IMR-90 (cell line): ENCODE measurements at regions not wholly inside any gene's neighbourhood (a gene's known extent, or its start where the extent isn't known, plus 50 kb on each side); places are given as distances from the start of the nearest gene placed in this dataset.

ENCODE experiments used
- ATAC-seq: fragments of 200-7000 bp; cut with Tn5 transposase; 2 replicates; pipeline ENCODE4 v1.9.1; 2020; ENCODE audit warnings: low read depth, mild to moderate bottlenecking, moderate library complexity
- BruUV-seq: library from RNA; stranded (reverse); fragments of 400-500 nt; replicated peaks from 2 replicates; lab custom pipeline; 2021; lab: Mats Ljungman, UMichigan
- CTCF ChIA-PET: fragments of 300-600 bp; formaldehyde crosslinking; extraction: SDS; loops from one replicate; lab custom pipeline; 2021; ENCODE audit warnings: antibody characterized with exemption; lab: Yijun Ruan, JAX
- POLR2A ChIA-PET: fragments of 300-600 bp; sonication (Branson Sonifier 250); formaldehyde crosslinking; loops from one replicate; lab custom pipeline; 2022; ENCODE audit warnings: antibody characterized with exemption; ENCODE audit not compliant: unreplicated experiment; lab: Charles Lee
- DNase-seq: peaks from one replicate; pipeline ENCODE4 v3.0.0; 2013
- H2AFZ ChIP-seq: replicated peaks from 2 replicates; pipeline ENCODE3; 2013; ENCODE audit warnings: low read length, mild to moderate bottlenecking; ENCODE audit not compliant: poor library complexity
- H2AK5ac ChIP-seq: 2 replicates; pipeline ENCODE4 v1.6.1; 2013; ENCODE audit warnings: low read depth, low read length, inconsistent platforms
- H2AK9ac ChIP-seq: replicated peaks from 2 replicates; pipeline ENCODE3; 2013; ENCODE audit warnings: mild to moderate bottlenecking, low read depth, low read length, moderate library complexity; ENCODE audit not compliant: poor library complexity
- H2BK120ac ChIP-seq: 2 replicates; pipeline ENCODE4 v1.6.1; 2013; ENCODE audit warnings: low read depth, low read length, inconsistent platforms
- H2BK15ac ChIP-seq: 3 replicates; pipeline ENCODE4 v1.6.1; 2013; ENCODE audit warnings: low read depth, low read length, inconsistent platforms
- H2BK20ac ChIP-seq: 2 replicates; pipeline ENCODE4 v1.6.1; 2013; ENCODE audit warnings: low read depth, mild to moderate bottlenecking, inconsistent platforms, low read length, moderate library complexity
- H2BK5ac ChIP-seq: 2 replicates; pipeline ENCODE4 v1.6.1; 2013; ENCODE audit warnings: mild to moderate bottlenecking, low read depth, low read length, inconsistent platforms; ENCODE audit not compliant: poor library complexity, severe bottlenecking
- H3K14ac ChIP-seq: replicated peaks from 2 replicates; pipeline ENCODE4 v1.6.1; 2013; ENCODE audit warnings: low read depth, low read length, inconsistent platforms
- H3K18ac ChIP-seq: 2 replicates; pipeline ENCODE4 v1.6.1; 2013; ENCODE audit warnings: low read depth, low read length, control low read depth
- H3K23ac ChIP-seq: 2 replicates; pipeline ENCODE4 v1.6.1; 2013; ENCODE audit warnings: low read depth, low read length, inconsistent platforms
- H3K27ac ChIP-seq: 2 replicates; pipeline ENCODE4 v1.5.1; 2013; ENCODE audit warnings: mild to moderate bottlenecking, control low read depth, low read length; ENCODE audit not compliant: insufficient read depth
- H3K27me3 ChIP-seq: 2 replicates; pipeline ENCODE4 v1.6.1; 2013; ENCODE audit warnings: low read length; ENCODE audit not compliant: control insufficient read depth, insufficient read depth
- H3K36me3 ChIP-seq: 2 replicates; pipeline ENCODE4 v1.6.1; 2013; ENCODE audit warnings: low read length, mixed read lengths; ENCODE audit not compliant: control insufficient read depth, insufficient read depth
- H3K4ac ChIP-seq: 2 replicates; pipeline ENCODE4 v1.6.1; 2013; ENCODE audit warnings: low read depth, low read length, inconsistent platforms
- H3K4me1 ChIP-seq: 2 replicates; pipeline ENCODE4 v1.6.1; 2013; ENCODE audit warnings: low read length, mixed read lengths; ENCODE audit not compliant: control insufficient read depth, insufficient read depth
- H3K4me2 ChIP-seq: 2 replicates; pipeline ENCODE4 v1.6.1; 2013; ENCODE audit warnings: low read depth, mild to moderate bottlenecking, control low read depth, low read length, moderate library complexity
- H3K4me3 ChIP-seq: 2 replicates; pipeline ENCODE4 v1.5.1; 2013; ENCODE audit warnings: low read depth, mild to moderate bottlenecking, control low read depth, low read length, moderate library complexity; ENCODE audit not compliant: insufficient read depth
- H3K56ac ChIP-seq: 2 replicates; pipeline ENCODE4 v1.6.1; 2013; ENCODE audit warnings: low read length, inconsistent platforms; ENCODE audit not compliant: insufficient read depth; ENCODE audit errors: extremely low read depth
- H3K79me1 ChIP-seq, 2 experiments: 2 replicates each; pipeline ENCODE4 v1.6.1; 2013; ENCODE audit warnings: low read length in 2 of 2, inconsistent platforms in 1 of 2, low read depth in 1 of 2
- H3K9ac ChIP-seq: 2 replicates; pipeline ENCODE4 v1.6.1; 2013; ENCODE audit warnings: low read depth, low read length, control low read depth
- H3K9me1 ChIP-seq: 2 replicates; pipeline ENCODE4 v1.6.1; 2013; ENCODE audit warnings: low read length, inconsistent platforms; ENCODE audit not compliant: insufficient read depth
- H3K9me3 ChIP-seq: 2 replicates; pipeline ENCODE4 v1.6.1; 2013; ENCODE audit warnings: low read length; ENCODE audit not compliant: control insufficient read depth, insufficient read depth
- H4K20me1 ChIP-seq: 2 replicates; pipeline ENCODE4 v1.6.1; 2013; ENCODE audit warnings: low read length, inconsistent platforms; ENCODE audit not compliant: insufficient read depth
- H4K5ac ChIP-seq: 2 replicates; pipeline ENCODE4 v1.6.1; 2013; ENCODE audit warnings: mild to moderate bottlenecking, low read depth, low read length, control low read depth
- H4K8ac ChIP-seq, 2 experiments: 2 replicates each; pipeline ENCODE4 v1.6.1; 2013; ENCODE audit warnings: low read depth in 2 of 2, low read length in 2 of 2, control low read depth in 1 of 2, inconsistent platforms in 1 of 2
- H4K91ac ChIP-seq: 2 replicates; pipeline ENCODE4 v1.6.1; 2013; ENCODE audit warnings: low read depth, low read length, inconsistent platforms; ENCODE audit not compliant: insufficient read depth
- BHLHE40 ChIP-seq: fragments of 150-350 bp; IDR thresholded peaks from 2 replicates; pipeline ENCODE4 v1.6.1; 2016; ENCODE audit warnings: mild to moderate bottlenecking, low read depth, low read length
- CEBPB ChIP-seq: IDR thresholded peaks from 2 replicates; pipeline ENCODE4 v1.6.1; 2012; ENCODE audit warnings: low read depth, low read length, improper control_type of control experiment
- CHD1 ChIP-seq: IDR thresholded peaks from 2 replicates; pipeline ENCODE4 v1.6.1; 2012; ENCODE audit warnings: low read depth, low read length, improper control_type of control experiment
- CTCF ChIP-seq: conservative IDR thresholded peaks from 2 replicates; pipeline ENCODE4 v1.5.1; 2012; ENCODE audit warnings: mild to moderate bottlenecking, low read depth, low read length, improper control_type of control experiment
- ELK1 ChIP-seq: fragments of 150-350 bp; IDR thresholded peaks from 2 replicates; pipeline ENCODE4 v1.6.1; 2016; ENCODE audit warnings: low read depth, mild to moderate bottlenecking, low read length, moderate library complexity, borderline replicate concordance
- FOS ChIP-seq: fragments of 150-350 bp; IDR thresholded peaks from 2 replicates; pipeline ENCODE4 v1.6.1; 2016; ENCODE audit warnings: low read depth, low read length
- MAFK ChIP-seq: IDR thresholded peaks from 2 replicates; pipeline ENCODE4 v1.6.1; 2012; ENCODE audit warnings: low read depth, low read length, improper control_type of control experiment
- MAZ ChIP-seq: IDR thresholded peaks from 2 replicates; pipeline ENCODE4 v1.6.1; 2012; ENCODE audit warnings: low read depth, mild to moderate bottlenecking, low read length, improper control_type of control experiment, moderate library complexity, borderline replicate concordance
- MXI1 ChIP-seq: IDR thresholded peaks from 2 replicates; pipeline ENCODE4 v1.6.1; 2012; ENCODE audit warnings: low read depth, mild to moderate bottlenecking, low read length, moderate library complexity, borderline replicate concordance
- NFE2L2 ChIP-seq: fragments of 150-350 bp; IDR thresholded peaks from 2 replicates; pipeline ENCODE4 v1.6.1; 2016; ENCODE audit warnings: low read depth, mild to moderate bottlenecking, low read length
- RAD21 ChIP-seq: IDR thresholded peaks from 2 replicates; pipeline ENCODE4 v1.6.1; 2012; ENCODE audit warnings: low read length, improper control_type of control experiment
- RCOR1 ChIP-seq: IDR thresholded peaks from 2 replicates; pipeline ENCODE4 v1.6.1; 2012; ENCODE audit warnings: mild to moderate bottlenecking, low read length, improper control_type of control experiment; ENCODE audit not compliant: insufficient replicate concordance
- RFX5 ChIP-seq: IDR thresholded peaks from 2 replicates; pipeline ENCODE4 v1.8.0; 2012; ENCODE audit warnings: low read depth, mild to moderate bottlenecking, low read length, moderate library complexity
- SMC3 ChIP-seq: fragments of 150-350 bp; IDR thresholded peaks from 2 replicates; pipeline ENCODE4 v1.6.1; 2016; ENCODE audit warnings: low read depth, mild to moderate bottlenecking, antibody characterized with exemption, low read length, moderate library complexity
- USF2 ChIP-seq: fragments of 150-350 bp; IDR thresholded peaks from 2 replicates; pipeline ENCODE4 v1.6.1; 2017; ENCODE audit warnings: mild to moderate bottlenecking, antibody characterized with exemption, low read length, low read depth
- WGBS, 2 experiments: methylation state at CpG; one replicate each; pipeline versions ENCODE4 v1.1.5 to v1.1.7; 2013; ENCODE audit warnings: missing lambda C conversion rate in 2 of 2; ENCODE audit not compliant: insufficient read length in 1 of 2; ENCODE audit errors: extremely low coverage in 2 of 2; 5-methylcytosine and 5-hydroxymethylcytosine counted together
- dilution Hi-C: fragments of 300-500 bp; cut with HindIII; formaldehyde crosslinking; loops from one replicate; pipeline ENCODE4 v1.14.3; 2018; ENCODE audit warnings: low sequenced_read_pairs; ENCODE audit not compliant: unreplicated experiment
- in situ Hi-C: fragments of 300-500 bp; cut with MboI; formaldehyde crosslinking; loops from 3 replicates; pipeline ENCODE4 v1.14.3; 2019; ENCODE audit warnings: low sequenced_read_pairs, inconsistent platforms, mixed read lengths
- intact Hi-C: fragments of 100-400 bp; cut with micrococcal nuclease; formaldehyde crosslinking; loops from 2 replicates; pipeline ENCODE4 v1.10.0; 2022

DNA sequence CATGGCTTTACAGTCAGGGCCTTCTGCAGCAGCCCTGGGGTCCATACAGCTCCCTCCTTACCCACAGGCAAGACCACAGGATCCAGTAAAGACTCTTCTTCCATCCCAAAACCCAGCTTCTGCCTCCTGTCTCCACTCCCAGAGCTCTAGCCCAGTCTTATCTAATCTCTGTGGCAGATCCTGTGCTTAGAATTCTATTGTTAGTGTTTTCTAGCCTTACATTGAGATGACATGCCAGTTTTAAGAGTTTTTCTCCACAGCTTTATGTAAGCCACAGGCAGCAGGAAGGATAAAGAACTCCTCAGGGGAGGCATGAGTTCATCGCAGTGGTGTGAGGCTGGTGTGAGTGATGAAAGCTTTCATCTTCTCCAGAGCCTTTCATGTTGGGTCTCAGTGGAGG is 129.1 kb downstream of the RCHY1 start:
- no peaks in the 10 kb centered on the region for H3K4me1 ChIP-seq
- WGBS, 2 experiments, result no CpG with 5 or more reads among the region's 1 CpG
- in situ Hi-C loops, result no loop called here
- no peak overlapping the region for H3K4me3 ChIP-seq
- no peak overlapping the region for H2BK20ac ChIP-seq
- H3K4me2 ChIP-seq, result no peak overlapping the region
- BruUV-seq, result no TSS peak
- no peak overlapping the region for H2BK120ac ChIP-seq
- intact Hi-C loops, result no loop called here
- H3K14ac ChIP-seq, result no peak overlapping the region
- H4K20me1 ChIP-seq, result no peaks in the 10 kb centered on the region
- H4K91ac ChIP-seq, result no peak overlapping the region
- H3K27me3 ChIP-seq, result no peaks in the 10 kb centered on the region
- no peak overlapping the region for H2AFZ ChIP-seq
- H3K23ac ChIP-seq, result no peak overlapping the region
- no peak overlapping the region for H3K9ac ChIP-seq
- no peak overlapping the region for H2AK9ac ChIP-seq
- no peak overlapping the region for H3K27ac ChIP-seq
- dilution Hi-C loops, result no loop called here
- DNase-seq (no peak), ATAC-seq (no peak)
- H3K9me3 ChIP-seq, result no peaks in the 10 kb centered on the region
- H3K56ac ChIP-seq, result no peak overlapping the region
- ChIA-PET CTCF (no interaction called here), POLR2A (no interaction called here)
- H2BK5ac ChIP-seq, result no peak overlapping the region
- H3K9me1 ChIP-seq, result no peaks in the 10 kb centered on the region
- no peak overlapping the region for H4K8ac ChIP-seq
- H4K5ac ChIP-seq, result no peak overlapping the region
- H2BK15ac ChIP-seq, result no peak overlapping the region
- H3K79me1 ChIP-seq, result no peaks in the 10 kb centered on the region
- no peak overlapping the region for H3K4ac ChIP-seq
- H2AK5ac ChIP-seq, result no peak overlapping the region
- H3K36me3 ChIP-seq, result no peaks in the 10 kb centered on the region
- TF ChIP-seq CHD1 (no peak), MAFK (no peak), USF2 (no peak), MAZ (no peak), RCOR1 (no peak), NFE2L2 (no peak), RFX5 (no peak), CEBPB (no peak), SMC3 (no peak), MXI1 (no peak), RAD21 (no peak), ELK1 (no peak), FOS (no peak), BHLHE40 (no peak), CTCF (no peak)
- H3K18ac ChIP-seq, result no peak overlapping the region
